ENCODE measurements at regions not wholly inside any gene's neighbourhood (a gene's known extent, or its start where the extent isn't known, plus 50 kb on each side); places are given as distances from the start of the nearest gene placed in this dataset.
"Not testable (repeated sequence)": the region's sequence is repeated elsewhere in the genome, so short reads cannot be mapped to it uniquely, and the experiment has no call there.

DNA sequence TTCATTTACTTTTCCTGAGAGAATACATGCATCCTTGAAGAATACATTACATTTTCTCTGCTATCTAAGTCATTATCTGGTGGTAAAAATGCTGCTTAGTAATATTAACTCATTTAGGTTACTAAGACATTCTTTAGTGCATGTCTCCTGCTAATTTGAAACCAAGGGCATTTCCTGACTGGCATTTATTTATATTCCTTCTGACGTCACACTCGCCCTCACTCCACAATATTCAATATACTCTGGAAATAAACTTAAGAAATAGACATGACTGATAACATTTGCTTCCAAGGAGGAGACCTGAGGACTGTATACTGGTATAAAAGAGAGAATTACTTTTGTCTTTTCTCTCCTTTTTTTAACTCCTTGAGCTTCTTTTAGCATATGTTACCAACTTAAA, 619.5 kb upstream of the SMIM31 start:
- Histone ChIP-seq H3K36me3 (ENCODE audit: control insufficient read depth in 2 of 2, insufficient read depth in 2 of 2, low read length in 2 of 2) (no peaks in the 10 kb centered on the region), H3K9ac (ENCODE audit: low read depth in 1 of 2, low read length in 2 of 2) (no peak overlapping the region), H3K9me3 (ENCODE audit: control insufficient read depth in 2 of 2, low read length in 2 of 2) (no peaks in the 10 kb centered on the region), H3K27me3 (ENCODE audit: control insufficient read depth in 2 of 2, insufficient read depth in 2 of 2, low read length in 2 of 2) (no peaks in the 10 kb centered on the region), H3K4me1 (ENCODE audit: control insufficient read depth in 2 of 2, insufficient read depth in 2 of 2, low read length in 2 of 2) (no peaks in the 10 kb centered on the region), H3K4me3 (ENCODE audit: low read length in 2 of 2) (no peak overlapping the region), H3K27ac (ENCODE audit: low read depth in 2 of 2, low read length in 2 of 2) (no peak overlapping the region)

DNA sequence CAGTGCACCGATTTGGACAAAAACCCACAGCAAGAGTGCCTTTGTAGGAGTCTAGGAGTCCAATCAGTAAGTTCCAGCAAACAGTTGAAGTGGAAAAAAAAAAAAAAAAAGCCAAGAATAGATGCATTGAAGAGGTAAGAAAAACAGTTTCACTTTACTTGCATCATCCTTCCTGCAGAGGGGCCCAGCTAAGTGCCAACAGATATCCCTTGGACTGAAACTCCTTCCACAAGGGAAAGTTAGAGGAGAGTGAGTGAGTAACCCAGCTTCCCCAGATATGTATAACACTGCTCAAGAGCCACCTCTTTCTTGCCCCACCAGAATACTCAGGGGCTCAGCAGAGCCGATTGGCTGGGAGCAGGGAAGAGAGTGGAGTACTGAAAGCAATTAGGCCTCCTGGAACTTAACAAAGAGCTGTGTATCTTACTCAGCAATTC, 617.7 kb upstream of the SMIM31 start:
- no peaks in the 10 kb centered on the region for H3K27me3 ChIP-seq (ENCODE audit: control insufficient read depth in 2 of 2, insufficient read depth in 2 of 2, low read length in 2 of 2)
- no peaks in the 10 kb centered on the region for H3K4me1 ChIP-seq (ENCODE audit: control insufficient read depth in 2 of 2, insufficient read depth in 2 of 2, low read length in 2 of 2)
- H3K9ac ChIP-seq (ENCODE audit: low read depth in 1 of 2, low read length in 2 of 2), result no peak overlapping the region
- no peak overlapping the region for H3K27ac ChIP-seq (ENCODE audit: low read depth in 2 of 2, low read length in 2 of 2)
- H3K9me3 ChIP-seq (ENCODE audit: control insufficient read depth in 2 of 2, low read length in 2 of 2), result no peaks in the 10 kb centered on the region
- H3K4me3 ChIP-seq (ENCODE audit: low read length in 2 of 2), result no peak overlapping the region
- no peaks in the 10 kb centered on the region for H3K36me3 ChIP-seq (ENCODE audit: control insufficient read depth in 2 of 2, insufficient read depth in 2 of 2, low read length in 2 of 2)

DNA sequence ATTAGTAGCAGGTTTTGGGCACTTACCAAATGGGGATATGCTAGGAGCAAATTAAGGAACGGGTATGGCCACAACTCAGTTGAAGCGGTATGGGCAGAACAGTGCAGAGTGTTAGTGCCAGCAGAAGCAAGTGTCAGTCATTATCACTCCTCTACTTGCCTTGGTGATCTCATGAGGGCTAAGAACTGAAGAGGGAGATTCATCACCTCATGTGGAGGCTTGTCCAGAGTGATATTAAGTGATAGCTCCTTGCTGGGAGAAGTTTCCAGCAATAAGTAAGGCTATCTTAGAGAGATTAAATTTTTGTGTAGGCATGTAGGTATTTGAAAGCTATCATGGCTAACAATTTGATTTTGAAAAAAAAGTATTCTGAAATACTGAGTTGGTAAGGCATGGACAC, 615.4 kb upstream of the SMIM31 start:
- H3K36me3 ChIP-seq (ENCODE audit: control insufficient read depth in 2 of 2, insufficient read depth in 2 of 2, low read length in 2 of 2), result no peaks in the 10 kb centered on the region
- no peaks in the 10 kb centered on the region for H3K27me3 ChIP-seq (ENCODE audit: control insufficient read depth in 2 of 2, insufficient read depth in 2 of 2, low read length in 2 of 2)
- H3K9ac ChIP-seq (ENCODE audit: low read depth in 1 of 2, low read length in 2 of 2), result no peak overlapping the region
- no peaks in the 10 kb centered on the region for H3K9me3 ChIP-seq (ENCODE audit: control insufficient read depth in 2 of 2, low read length in 2 of 2)
- H3K4me3 ChIP-seq (ENCODE audit: low read length in 2 of 2), result no peak overlapping the region
- no peak overlapping the region for H3K27ac ChIP-seq (ENCODE audit: low read depth in 2 of 2, low read length in 2 of 2)
- H3K4me1 ChIP-seq (ENCODE audit: control insufficient read depth in 2 of 2, insufficient read depth in 2 of 2, low read length in 2 of 2), result no peaks in the 10 kb centered on the region

DNA sequence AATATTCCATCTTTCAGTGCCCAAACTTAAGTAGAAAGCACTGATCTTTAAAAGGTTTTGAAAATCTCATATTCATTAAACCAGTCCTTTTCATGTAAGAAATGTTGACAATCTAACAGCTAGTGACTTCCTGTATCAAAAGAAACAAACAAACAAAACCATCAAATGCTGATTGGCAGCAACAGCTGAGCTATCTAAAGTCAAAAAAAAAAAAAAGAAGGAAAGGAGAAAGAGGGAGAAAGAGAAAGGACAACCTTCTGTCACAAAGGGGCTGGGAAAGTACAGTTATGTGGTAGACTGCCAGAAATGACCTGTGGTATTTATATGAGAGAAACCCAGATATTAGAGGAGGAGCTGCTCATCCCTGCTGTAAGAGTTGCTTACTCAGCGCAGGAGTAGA, 614.6 kb upstream of the SMIM31 start:
- Histone ChIP-seq H3K4me3 (ENCODE audit: low read length in 2 of 2) (no peak overlapping the region), H3K27ac (ENCODE audit: low read depth in 2 of 2, low read length in 2 of 2) (no peak overlapping the region), H3K9ac (ENCODE audit: low read depth in 1 of 2, low read length in 2 of 2) (no peak overlapping the region), H3K27me3 (ENCODE audit: control insufficient read depth in 2 of 2, insufficient read depth in 2 of 2, low read length in 2 of 2) (no peaks in the 10 kb centered on the region), H3K9me3 (ENCODE audit: control insufficient read depth in 2 of 2, low read length in 2 of 2) (no peaks in the 10 kb centered on the region), H3K4me1 (ENCODE audit: control insufficient read depth in 2 of 2, insufficient read depth in 2 of 2, low read length in 2 of 2) (no peaks in the 10 kb centered on the region), H3K36me3 (ENCODE audit: control insufficient read depth in 2 of 2, insufficient read depth in 2 of 2, low read length in 2 of 2) (no peaks in the 10 kb centered on the region)

DNA sequence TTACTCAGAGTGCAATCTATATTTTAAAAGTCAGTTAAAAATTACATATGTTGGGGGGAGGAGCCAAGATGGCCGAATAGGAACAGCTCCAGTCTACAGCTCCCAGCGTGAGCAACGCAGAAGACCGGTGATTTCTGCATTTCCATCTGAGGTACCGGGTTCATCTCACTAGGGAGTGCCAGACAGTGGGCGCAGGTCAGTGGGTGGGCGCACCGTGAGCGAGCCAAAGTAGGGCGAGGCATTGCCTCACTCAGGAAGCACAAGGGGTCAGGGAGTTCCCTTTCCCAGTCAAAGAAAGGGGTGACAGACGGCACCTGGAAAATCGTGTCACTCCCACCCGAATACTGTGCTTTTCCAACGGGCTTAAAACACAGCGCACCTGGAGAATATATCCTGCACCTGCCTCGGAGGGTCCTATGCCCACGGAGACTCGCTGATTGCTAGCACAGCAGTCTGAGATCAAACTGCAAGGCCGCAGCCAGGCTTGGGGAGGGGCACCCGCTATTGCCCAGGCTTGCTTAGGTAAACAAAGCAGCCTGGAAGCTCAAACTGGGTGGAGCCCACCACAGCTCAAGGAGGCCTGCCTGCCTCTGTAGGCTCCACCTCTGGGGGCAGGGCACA, 612.1 kb upstream of the SMIM31 start:
- not testable (repeated sequence) for H3K4me3 ChIP-seq (ENCODE audit: low read length in 2 of 2); H3K27me3 ChIP-seq (ENCODE audit: control insufficient read depth in 2 of 2, insufficient read depth in 2 of 2, low read length in 2 of 2); H3K4me1 ChIP-seq (ENCODE audit: control insufficient read depth in 2 of 2, insufficient read depth in 2 of 2, low read length in 2 of 2); H3K36me3 ChIP-seq (ENCODE audit: control insufficient read depth in 2 of 2, insufficient read depth in 2 of 2, low read length in 2 of 2); H3K9me3 ChIP-seq (ENCODE audit: control insufficient read depth in 2 of 2, low read length in 2 of 2); H3K9ac ChIP-seq (ENCODE audit: low read depth in 1 of 2, low read length in 2 of 2); H3K27ac ChIP-seq (ENCODE audit: low read depth in 2 of 2, low read length in 2 of 2)

DNA sequence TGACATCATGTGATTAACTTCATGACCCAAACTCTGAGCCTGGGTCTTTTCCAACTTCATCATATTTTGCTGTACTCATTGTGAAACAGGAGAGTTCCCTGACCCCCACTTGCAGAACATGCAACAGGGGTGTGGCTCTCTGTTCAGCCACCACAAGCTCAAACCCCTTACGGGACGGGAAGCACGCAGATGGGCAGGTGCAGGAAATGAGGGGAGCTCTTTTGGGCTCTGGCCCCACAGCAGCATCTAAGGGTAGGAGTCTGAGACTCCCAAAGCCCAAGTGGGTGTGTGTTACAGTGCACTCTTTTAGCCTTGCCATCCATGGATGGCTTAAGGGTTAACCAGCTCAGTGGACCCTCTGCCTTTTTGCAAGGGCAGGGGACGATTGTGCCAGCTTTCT, 599.5 kb upstream of the SMIM31 start:
- Histone ChIP-seq H3K4me1 (ENCODE audit: control insufficient read depth in 2 of 2, insufficient read depth in 2 of 2, low read length in 2 of 2) (no peaks in the 10 kb centered on the region), H3K36me3 (ENCODE audit: control insufficient read depth in 2 of 2, insufficient read depth in 2 of 2, low read length in 2 of 2) (no peaks in the 10 kb centered on the region), H3K9me3 (ENCODE audit: control insufficient read depth in 2 of 2, low read length in 2 of 2) (no peaks in the 10 kb centered on the region), H3K27ac (ENCODE audit: low read depth in 2 of 2, low read length in 2 of 2) (no peak overlapping the region), H3K4me3 (ENCODE audit: low read length in 2 of 2) (no peak overlapping the region), H3K9ac (ENCODE audit: low read depth in 1 of 2, low read length in 2 of 2) (no peak overlapping the region), H3K27me3 (ENCODE audit: control insufficient read depth in 2 of 2, insufficient read depth in 2 of 2, low read length in 2 of 2) (no peaks in the 10 kb centered on the region)

DNA sequence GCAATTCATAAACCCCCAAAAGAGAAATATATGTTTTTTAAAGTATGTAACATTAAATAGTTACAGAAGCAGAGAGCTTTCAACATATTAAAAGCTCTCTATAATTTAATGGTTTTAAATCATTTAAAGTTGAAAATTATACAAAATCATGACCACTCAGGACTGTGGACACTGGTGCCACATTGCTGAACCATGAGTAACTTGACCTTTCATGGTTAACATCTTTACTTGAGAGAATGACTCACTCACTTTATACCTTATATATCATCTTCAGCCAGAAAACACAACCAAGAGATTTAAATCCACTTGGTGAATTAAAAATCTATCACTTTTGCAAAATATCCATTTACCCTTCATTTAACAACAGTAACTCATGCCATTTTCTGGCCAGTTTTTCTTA, 584.3 kb upstream of the SMIM31 start:
- H3K4me3 ChIP-seq (ENCODE audit: low read length in 2 of 2), result no peak overlapping the region
- no peaks in the 10 kb centered on the region for H3K9me3 ChIP-seq (ENCODE audit: control insufficient read depth in 2 of 2, low read length in 2 of 2)
- H3K27me3 ChIP-seq (ENCODE audit: control insufficient read depth in 2 of 2, insufficient read depth in 2 of 2, low read length in 2 of 2), result no peaks in the 10 kb centered on the region
- no peak overlapping the region for H3K27ac ChIP-seq (ENCODE audit: low read depth in 2 of 2, low read length in 2 of 2)
- H3K4me1 ChIP-seq (ENCODE audit: control insufficient read depth in 2 of 2, insufficient read depth in 2 of 2, low read length in 2 of 2), result no peaks in the 10 kb centered on the region
- H3K9ac ChIP-seq (ENCODE audit: low read depth in 1 of 2, low read length in 2 of 2), result no peak overlapping the region
- no peaks in the 10 kb centered on the region for H3K36me3 ChIP-seq (ENCODE audit: control insufficient read depth in 2 of 2, insufficient read depth in 2 of 2, low read length in 2 of 2)

DNA sequence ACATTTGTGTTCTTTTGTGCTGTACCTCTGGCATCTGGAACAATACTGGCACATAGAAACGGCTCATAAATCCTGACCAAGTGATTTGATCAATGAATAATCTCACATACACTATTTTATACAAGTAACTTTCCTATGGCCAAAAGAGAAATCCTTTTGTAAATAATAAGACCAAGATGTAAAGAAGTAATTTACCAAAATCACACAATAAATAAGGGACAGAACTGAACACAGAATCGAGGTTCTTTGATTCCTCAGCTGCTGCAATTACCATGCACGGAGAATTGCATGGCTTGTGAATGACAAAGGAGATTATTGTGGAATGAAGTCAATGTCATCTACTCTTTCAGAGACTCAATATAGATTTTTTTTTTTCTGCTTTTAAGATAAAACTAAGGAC, 576.8 kb upstream of the SMIM31 start:
- H3K27ac ChIP-seq (ENCODE audit: low read depth in 2 of 2, low read length in 2 of 2), result no peak overlapping the region
- no peaks in the 10 kb centered on the region for H3K9me3 ChIP-seq (ENCODE audit: control insufficient read depth in 2 of 2, low read length in 2 of 2)
- H3K4me3 ChIP-seq (ENCODE audit: low read length in 2 of 2), result no peak overlapping the region
- H3K27me3 ChIP-seq (ENCODE audit: control insufficient read depth in 2 of 2, insufficient read depth in 2 of 2, low read length in 2 of 2), result no peaks in the 10 kb centered on the region
- no peaks in the 10 kb centered on the region for H3K36me3 ChIP-seq (ENCODE audit: control insufficient read depth in 2 of 2, insufficient read depth in 2 of 2, low read length in 2 of 2)
- no peak overlapping the region for H3K9ac ChIP-seq (ENCODE audit: low read depth in 1 of 2, low read length in 2 of 2)
- no peaks in the 10 kb centered on the region for H3K4me1 ChIP-seq (ENCODE audit: control insufficient read depth in 2 of 2, insufficient read depth in 2 of 2, low read length in 2 of 2)

DNA sequence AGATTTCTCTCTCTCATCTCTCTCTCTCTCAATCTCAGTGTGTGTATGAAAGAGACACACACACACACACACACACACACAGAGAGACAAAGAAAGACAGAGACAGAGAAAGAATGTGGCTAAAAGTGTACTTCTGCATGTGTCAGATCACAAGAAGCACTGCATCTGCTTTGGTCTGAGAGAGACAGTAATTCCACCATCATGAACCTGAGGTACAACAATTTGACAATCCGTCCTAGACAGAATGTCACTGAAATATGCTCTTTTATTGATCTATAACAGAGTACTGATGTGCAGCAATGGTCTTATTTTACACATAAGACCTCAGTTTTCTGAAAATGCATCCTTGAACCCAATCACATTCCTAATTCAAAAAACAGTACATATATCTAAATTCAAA, 576.2 kb upstream of the SMIM31 start:
- H3K4me1 ChIP-seq (ENCODE audit: control insufficient read depth in 2 of 2, insufficient read depth in 2 of 2, low read length in 2 of 2), result no peaks in the 10 kb centered on the region
- no peak overlapping the region for H3K4me3 ChIP-seq (ENCODE audit: low read length in 2 of 2)
- H3K27ac ChIP-seq (ENCODE audit: low read depth in 2 of 2, low read length in 2 of 2), result no peak overlapping the region
- no peaks in the 10 kb centered on the region for H3K9me3 ChIP-seq (ENCODE audit: control insufficient read depth in 2 of 2, low read length in 2 of 2)
- H3K9ac ChIP-seq (ENCODE audit: low read depth in 1 of 2, low read length in 2 of 2), result no peak overlapping the region
- H3K36me3 ChIP-seq (ENCODE audit: control insufficient read depth in 2 of 2, insufficient read depth in 2 of 2, low read length in 2 of 2), result no peaks in the 10 kb centered on the region
- no peaks in the 10 kb centered on the region for H3K27me3 ChIP-seq (ENCODE audit: control insufficient read depth in 2 of 2, insufficient read depth in 2 of 2, low read length in 2 of 2)

DNA sequence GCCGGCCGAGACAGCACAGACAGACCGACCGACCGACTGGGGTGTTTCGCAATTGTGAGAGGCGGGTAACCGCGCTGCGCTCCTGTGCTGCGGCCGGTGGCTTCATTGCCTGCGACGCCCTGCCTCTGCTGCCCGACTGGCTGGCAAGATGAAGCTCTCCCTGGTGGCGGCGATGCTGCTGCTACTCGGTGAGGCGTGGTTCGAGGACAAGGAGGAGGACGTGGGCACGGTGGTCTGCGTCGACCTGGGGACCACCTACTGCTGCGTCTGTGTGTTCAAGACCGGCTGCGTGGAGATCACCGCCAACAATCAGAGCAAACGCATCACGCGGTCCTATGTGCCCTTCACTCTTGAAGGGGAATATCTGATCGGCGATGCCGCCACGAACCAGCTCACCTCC, 565.7 kb upstream of the SMIM31 start:
- Histone ChIP-seq H3K4me1 (ENCODE audit: control insufficient read depth in 2 of 2, insufficient read depth in 2 of 2, low read length in 2 of 2) (no peaks in the 10 kb centered on the region), H3K27me3 (ENCODE audit: control insufficient read depth in 2 of 2, insufficient read depth in 2 of 2, low read length in 2 of 2) (no peaks in the 10 kb centered on the region), H3K9ac (ENCODE audit: low read depth in 1 of 2, low read length in 2 of 2) (no peak overlapping the region)

DNA sequence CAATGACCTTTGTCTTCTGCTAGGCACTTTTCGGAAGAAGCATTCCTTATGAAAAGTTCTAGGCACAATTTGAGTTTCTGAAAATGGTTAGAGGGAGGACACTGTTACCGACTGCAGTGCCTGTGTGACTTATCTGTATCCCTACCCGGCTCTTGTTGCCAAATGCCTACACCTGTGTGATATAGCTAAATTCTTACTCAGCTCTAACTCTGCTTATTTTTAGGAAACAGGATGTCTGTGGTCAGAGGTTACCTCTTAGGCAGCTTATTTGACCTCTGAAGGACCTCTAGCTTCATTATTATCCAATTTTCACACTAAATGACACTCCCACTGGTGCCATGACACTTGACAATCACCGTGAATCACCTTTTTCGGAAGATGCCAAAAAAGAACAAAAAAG, 561.1 kb upstream of the SMIM31 start:
- Histone ChIP-seq H3K27me3 (ENCODE audit: control insufficient read depth in 2 of 2, insufficient read depth in 2 of 2, low read length in 2 of 2) (no peaks in the 10 kb centered on the region), H3K4me3 (ENCODE audit: low read length in 2 of 2) (no peak overlapping the region), H3K9me3 (ENCODE audit: control insufficient read depth in 2 of 2, low read length in 2 of 2) (no peaks in the 10 kb centered on the region), H3K36me3 (ENCODE audit: control insufficient read depth in 2 of 2, insufficient read depth in 2 of 2, low read length in 2 of 2) (no peaks in the 10 kb centered on the region), H3K4me1 (ENCODE audit: control insufficient read depth in 2 of 2, insufficient read depth in 2 of 2, low read length in 2 of 2) (no peaks in the 10 kb centered on the region), H3K9ac (ENCODE audit: low read depth in 1 of 2, low read length in 2 of 2) (no peak overlapping the region), H3K27ac (ENCODE audit: low read depth in 2 of 2, low read length in 2 of 2) (no peak overlapping the region)

More for the DNA sequence above, 565.7 kb upstream of the SMIM31 start:
- Histone ChIP-seq H3K36me3 (ENCODE audit: control insufficient read depth in 2 of 2, insufficient read depth in 2 of 2, low read length in 2 of 2) (no peaks in the 10 kb centered on the region), H3K9me3 (ENCODE audit: control insufficient read depth in 2 of 2, low read length in 2 of 2) (no peaks in the 10 kb centered on the region), H3K27ac (ENCODE audit: low read depth in 2 of 2, low read length in 2 of 2) (no peak overlapping the region), H3K4me3 (ENCODE audit: low read length in 2 of 2) (no peak overlapping the region)

Measured in mucosa of rectum (tissue), 2 donors.